VCaP (cell line): ENCODE measurements at regions not wholly inside any gene's neighbourhood (a gene's known extent, or its start where the extent isn't known, plus 50 kb on each side); places are given as distances from the start of the nearest gene placed in this dataset.

Experiments used
- H3K27ac ChIP-seq: fragments of 450-650 bp; 2 replicates; pipeline ENCODE4 v1.5.1; 2017
- CTCF ChIP-seq: fragments of 450-650 bp; conservative IDR thresholded peaks from 2 replicates; pipeline ENCODE4 v1.5.1; 2017; ENCODE audit warnings: mild to moderate bottlenecking, moderate library complexity

- TF ChIP-seq CTCF = no peak
- H3K27ac ChIP-seq = no peak overlapping the region
Observed at GRCh38 chr17:14672830-14673229, 371.9 kb downstream of the HS3ST3B1 start.

- no peak for TF ChIP-seq CTCF
- no peak overlapping the region for H3K27ac ChIP-seq
Observed at GRCh38 chr17:14670861-14671260, 370.0 kb downstream of the HS3ST3B1 start.

- no peak for TF ChIP-seq CTCF
Observed at GRCh38 chr17:14664511-14664910, 363.6 kb downstream of the HS3ST3B1 start.

GRCh38 chr17:14641117-14641516, 340.2 kb downstream of the HS3ST3B1 start:
- H3K27ac ChIP-seq = no peak overlapping the region
- TF ChIP-seq CTCF = no peak

More at GRCh38 chr17:14664511-14664910, 363.6 kb downstream of the HS3ST3B1 start:
- H3K27ac ChIP-seq = no peak overlapping the region

- H3K27ac ChIP-seq = no peak overlapping the region
- no peak for TF ChIP-seq CTCF
Observed at GRCh38 chr17:14637260-14637659, 336.4 kb downstream of the HS3ST3B1 start.

GRCh38 chr17:14630621-14631020, 329.7 kb downstream of the HS3ST3B1 start:
- no peak overlapping the region for H3K27ac ChIP-seq
- TF ChIP-seq CTCF = no peak

- TF ChIP-seq CTCF = no peak
- no peak overlapping the region for H3K27ac ChIP-seq
Observed at GRCh38 chr17:14630046-14630445, 329.2 kb downstream of the HS3ST3B1 start.
